Gastroesophageal sphincter (tissue), 4 donors: ENCODE measurements at regions not wholly inside any gene's neighbourhood (a gene's known extent, or its start where the extent isn't known, plus 50 kb on each side); places are given as distances from the start of the nearest gene placed in this dataset.

Source experiments
- ATAC-seq: fragments of 150-250 bp; one replicate; pipeline ENCODE4 v1.9.1; 2016; ENCODE audit warnings: mild to moderate bottlenecking, moderate library complexity
- H3K27ac ChIP-seq, 4 donors: fragments of 200-600 bp; sonication (generic) in 3 of 4; 1 replicate in 3 of 4; 2 replicates in 1 of 4; pipeline ENCODE4 v1.5.1; 2016 to 2019
- H3K27me3 ChIP-seq: fragments of 200-600 bp; sonication (generic); one replicate; pipeline ENCODE4 v1.5.1; 2019
- H3K36me3 ChIP-seq, 2 donors: fragments of 200-600 bp; sonication (generic); one replicate each; pipeline ENCODE4 v1.5.1; 2019; ENCODE audit warnings: control low read depth in 1 of 2
- H3K4me1 ChIP-seq, 3 donors: fragments of 200-600 bp; sonication (generic); 1 replicate in 2 of 3; 2 replicates in 1 of 3; pipeline ENCODE4 v1.5.1; 2016 to 2019; ENCODE audit warnings: control low read depth in 2 of 3
- H3K4me3 ChIP-seq, 2 donors: fragments of 200-600 bp; sonication (generic); one replicate each; pipeline ENCODE4 v1.5.1; 2019; ENCODE audit warnings: mild to moderate bottlenecking in 1 of 2, moderate library complexity in 1 of 2
- H3K9me3 ChIP-seq, 3 donors: fragments of 200-600 bp; sonication (generic); one replicate each; pipeline ENCODE4 v1.5.1; 2017 to 2019; ENCODE audit warnings: control low read depth in 2 of 3
- CTCF ChIP-seq, 4 experiments: fragments of 200-600 bp in 2 of 4; fragments of 450-650 bp in 2 of 4; sonication (generic) in 1 of 4; IDR thresholded peaks; one replicate each; pipeline ENCODE4 v1.5.1; 2017 to 2019; ENCODE audit warnings: antibody characterized with exemption in 4 of 4, mild to moderate bottlenecking in 2 of 4, moderate library complexity in 2 of 4
- EP300 ChIP-seq: sonication (generic); formaldehyde crosslinking; IDR thresholded peaks from one replicate; pipeline ENCODE4 v1.6.1; 2017; ENCODE audit warnings: antibody characterized with exemption, mild to moderate bottlenecking
- POLR2A ChIP-seq, 2 donors: fragments of 450-650 bp; IDR thresholded peaks; one replicate each; pipeline ENCODE4 v1.6.1; 2017; ENCODE audit warnings: antibody characterized with exemption in 2 of 2, mild to moderate bottlenecking in 2 of 2, moderate library complexity in 1 of 2
- POLR2AphosphoS5 ChIP-seq: sonication (generic); formaldehyde crosslinking; IDR thresholded peaks from one replicate; pipeline ENCODE4 v1.6.1; 2017; ENCODE audit warnings: antibody characterized with exemption
- WGBS, 2 donors: methylation state at CpG; one replicate each; pipeline ENCODE4 v1.1.5; 2018; ENCODE audit warnings: low coverage in 1 of 2; 5-methylcytosine and 5-hydroxymethylcytosine counted together

GRCh38 chr14:85881935-85882334, 352.0 kb downstream of the FLRT2 start:
- H3K27me3 ChIP-seq: no peaks in the 10 kb centered on the region
- TF ChIP-seq POLR2AphosphoS5 (no peak), EP300 (no peak), CTCF (IDR thresholded peaks at IDR 0.05) (no peak), POLR2A (IDR thresholded peaks at IDR 0.05) (no peak)
- H3K27ac ChIP-seq: no peak overlapping the region
- H3K36me3 ChIP-seq: no peaks in the 10 kb centered on the region
- no peaks in the 10 kb centered on the region for H3K4me1 ChIP-seq
- 73 to 79% methylated on average over 2 of the region's 2 CpGs for WGBS, 2 donors
- no peak for ATAC-seq
- H3K9me3 ChIP-seq: no peaks in the 10 kb centered on the region
- no peak overlapping the region for H3K4me3 ChIP-seq

GRCh38 chr14:85878874-85879273, 348.9 kb downstream of the FLRT2 start:
- Histone ChIP-seq H3K9me3 (no peaks in the 10 kb centered on the region), H3K27ac (no peak overlapping the region), H3K36me3 (no peaks in the 10 kb centered on the region), H3K27me3 (no peaks in the 10 kb centered on the region), H3K4me1 (no peaks in the 10 kb centered on the region), H3K4me3 (no peak overlapping the region)
- no peak for TF ChIP-seq EP300
- TF ChIP-seq POLR2AphosphoS5: no peak
- no peak for TF ChIP-seq POLR2A (IDR thresholded peaks at IDR 0.05)
- no peak for TF ChIP-seq CTCF (IDR thresholded peaks at IDR 0.05)
- WGBS, 2 donors: 52 to 70% methylated on average over 7 of the region's 7 CpGs
- ATAC-seq: no peak

GRCh38 chr14:85873006-85873405, 343.1 kb downstream of the FLRT2 start:
- ATAC-seq: no peak
- no peaks in the 10 kb centered on the region for H3K9me3 ChIP-seq
- TF ChIP-seq CTCF (IDR thresholded peaks at IDR 0.05): no peak
- no peak for TF ChIP-seq EP300
- TF ChIP-seq POLR2AphosphoS5: no peak
- no peak for TF ChIP-seq POLR2A (IDR thresholded peaks at IDR 0.05)
- H3K27ac ChIP-seq: no peak overlapping the region
- H3K27me3 ChIP-seq: no peaks in the 10 kb centered on the region
- H3K4me3 ChIP-seq: no peak overlapping the region
- H3K36me3 ChIP-seq: no peaks in the 10 kb centered on the region
- whole genome bisulfite sequencing, 2 donors: 72% methylated on average over 6 of the region's 6 CpGs; no CpG with 5 or more reads in 1 of the 2 donors
- no peaks in the 10 kb centered on the region for H3K4me1 ChIP-seq

- H3K27me3 ChIP-seq: no peaks in the 10 kb centered on the region
- no peak overlapping the region for H3K4me3 ChIP-seq
- no peak for ATAC-seq
- no peaks in the 10 kb centered on the region for H3K4me1 ChIP-seq
- 72 to 86% methylated on average over 4 of the region's 4 CpGs for WGBS, 2 donors
- H3K27ac ChIP-seq: no peak overlapping the region
- H3K36me3 ChIP-seq: no peaks in the 10 kb centered on the region
- H3K9me3 ChIP-seq: no peaks in the 10 kb centered on the region
- TF ChIP-seq POLR2A (IDR thresholded peaks at IDR 0.05): no peak
- no peak for TF ChIP-seq POLR2AphosphoS5
- TF ChIP-seq CTCF (IDR thresholded peaks at IDR 0.05): no peak
- TF ChIP-seq EP300: no peak
These were observed 337.5 kb downstream of the FLRT2 start for GRCh38 chr14:85867450-85867849.

GRCh38 chr14:85865701-85866100, 335.8 kb downstream of the FLRT2 start:
- no peak overlapping the region for H3K4me3 ChIP-seq
- 81 to 82% methylated on average over 3 of the region's 3 CpGs for WGBS, 2 donors
- ATAC-seq: no peak
- H3K36me3 ChIP-seq: no peaks in the 10 kb centered on the region
- H3K27me3 ChIP-seq: no peaks in the 10 kb centered on the region
- no peaks in the 10 kb centered on the region for H3K9me3 ChIP-seq
- no peak overlapping the region for H3K27ac ChIP-seq
- no peaks in the 10 kb centered on the region for H3K4me1 ChIP-seq
- TF ChIP-seq CTCF (IDR thresholded peaks at IDR 0.05): no peak
